ENCODE measurements at regions not wholly inside any gene's neighbourhood (a gene's known extent, or its start where the extent isn't known, plus 50 kb on each side); places are given as distances from the start of the nearest gene placed in this dataset.

- no peak for TF ChIP-seq CTCF (IDR thresholded peaks at IDR 0.05; ENCODE audit: extremely low read depth, insufficient read depth, missing control alignments)
- in situ Hi-C loops (cut with MboI; ENCODE audit: low pct_unique_long_range_greater_than_20kb, low sequenced_read_pairs, unreplicated experiment): no loop called here
- DNase-seq (ENCODE audit: low spot score): no peak
Observed at GRCh38 chr16:80408014-80408413, 132.8 kb upstream of the DYNLRB2 start.

- TF ChIP-seq CTCF (IDR thresholded peaks at IDR 0.05; ENCODE audit: extremely low read depth, insufficient read depth, missing control alignments): no peak
- in situ Hi-C loops (cut with MboI; ENCODE audit: low pct_unique_long_range_greater_than_20kb, low sequenced_read_pairs, unreplicated experiment): no loop called here
- no peak for DNase-seq (ENCODE audit: low spot score)
Observed at GRCh38 chr16:80407265-80407987, 133.4 kb upstream of the DYNLRB2 start.

- in situ Hi-C loops (cut with MboI; ENCODE audit: low pct_unique_long_range_greater_than_20kb, low sequenced_read_pairs, unreplicated experiment): no loop called here
- no peak for DNase-seq (ENCODE audit: low spot score)
- TF ChIP-seq CTCF (IDR thresholded peaks at IDR 0.05; ENCODE audit: extremely low read depth, insufficient read depth, missing control alignments): no peak
Observed at GRCh38 chr16:80404847-80405246, 135.9 kb upstream of the DYNLRB2 start.

GRCh38 chr16:80403894-80404293, 136.9 kb upstream of the DYNLRB2 start:
- no peak for TF ChIP-seq CTCF (IDR thresholded peaks at IDR 0.05; ENCODE audit: extremely low read depth, insufficient read depth, missing control alignments)
- in situ Hi-C loops (cut with MboI; ENCODE audit: low pct_unique_long_range_greater_than_20kb, low sequenced_read_pairs, unreplicated experiment): no loop called here
- DNase-seq (ENCODE audit: low spot score): no peak

- in situ Hi-C loops (cut with MboI; ENCODE audit: low pct_unique_long_range_greater_than_20kb, low sequenced_read_pairs, unreplicated experiment): no loop called here
- TF ChIP-seq CTCF (IDR thresholded peaks at IDR 0.05; ENCODE audit: extremely low read depth, insufficient read depth, missing control alignments): no peak
- DNase-seq (ENCODE audit: low spot score): no peak
Observed at GRCh38 chr16:80390871-80391489, 149.8 kb upstream of the DYNLRB2 start.

- no peak for DNase-seq (ENCODE audit: low spot score)
- TF ChIP-seq CTCF (IDR thresholded peaks at IDR 0.05; ENCODE audit: extremely low read depth, insufficient read depth, missing control alignments): no peak
- in situ Hi-C loops (cut with MboI; ENCODE audit: low pct_unique_long_range_greater_than_20kb, low sequenced_read_pairs, unreplicated experiment): no loop called here
Observed at GRCh38 chr16:80390046-80390445, 150.7 kb upstream of the DYNLRB2 start.

Data from GM13977 (cell line).